Forelimb muscle (tissue), 1 donor: ENCODE measurements at regions not wholly inside any gene's neighbourhood (a gene's known extent, or its start where the extent isn't known, plus 50 kb on each side); places are given as distances from the start of the nearest gene placed in this dataset.
"Not testable (repeated sequence)": the region's sequence is repeated elsewhere in the genome, so short reads cannot be mapped to it uniquely, and the experiment has no call there.

Source experiments
- DNase-seq: peaks from one replicate; pipeline ENCODE4 v3.0.0-alpha.2; 2013; ENCODE audit warnings: low read depth

DNA sequence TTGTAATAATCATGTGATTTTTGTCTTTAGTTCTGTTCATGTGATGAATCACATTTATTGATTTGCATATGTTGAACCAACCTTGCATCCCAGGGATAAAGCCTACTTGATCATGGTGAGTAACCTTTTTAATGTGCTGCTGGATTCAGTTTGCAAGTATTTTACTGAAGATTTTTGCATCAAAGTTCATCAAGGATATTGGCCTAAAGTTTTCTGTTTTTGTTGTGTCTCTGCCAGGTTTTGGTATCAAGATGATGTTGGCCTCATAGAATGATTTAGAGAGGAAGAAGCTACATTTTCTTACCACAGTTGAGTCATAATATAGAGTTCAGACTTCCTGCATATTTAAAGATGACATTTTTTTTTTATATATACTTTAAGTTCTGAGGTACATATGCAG, 455.9 kb downstream of the PLPP3 start:
- no peak for DNase-seq

DNA sequence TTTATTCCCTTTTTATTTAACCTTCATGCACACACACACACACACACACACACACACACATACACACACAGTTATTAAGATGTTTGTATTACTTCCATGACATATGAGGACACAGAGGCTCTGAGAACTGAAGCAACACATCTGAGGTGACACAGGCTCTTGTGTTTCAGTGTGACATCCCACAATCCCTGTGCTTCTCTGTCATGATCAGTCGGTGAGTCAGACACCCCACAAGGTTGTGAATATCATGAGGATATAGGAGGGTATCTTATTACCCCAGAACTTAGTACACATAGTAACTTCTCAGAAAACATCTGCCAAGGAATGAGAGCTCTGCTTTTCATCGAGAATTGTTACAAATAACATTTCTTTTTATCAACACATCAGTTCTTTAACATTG, 459.3 kb downstream of the PLPP3 start:
- DNase-seq: no peak

DNA sequence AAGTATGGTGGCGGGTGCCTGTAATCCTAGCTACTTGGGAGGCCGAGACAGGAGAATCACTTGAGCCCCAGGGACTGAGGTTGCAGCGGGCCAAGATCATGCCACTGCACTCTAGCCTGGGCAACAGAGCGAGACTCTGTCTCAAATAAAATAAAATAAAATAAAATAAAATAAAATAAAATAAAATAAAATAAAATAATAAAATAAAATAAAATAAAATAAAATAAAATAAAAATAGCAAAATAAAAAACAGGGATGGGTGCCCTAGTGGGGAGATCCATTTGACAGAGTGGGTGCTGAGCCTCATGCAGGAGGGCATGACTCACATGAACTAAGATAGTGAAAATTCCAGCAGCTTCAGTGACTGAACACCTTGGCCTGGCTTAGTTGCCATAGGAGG, 460.7 kb downstream of the PLPP3 start:
- not testable (repeated sequence) for DNase-seq

DNA sequence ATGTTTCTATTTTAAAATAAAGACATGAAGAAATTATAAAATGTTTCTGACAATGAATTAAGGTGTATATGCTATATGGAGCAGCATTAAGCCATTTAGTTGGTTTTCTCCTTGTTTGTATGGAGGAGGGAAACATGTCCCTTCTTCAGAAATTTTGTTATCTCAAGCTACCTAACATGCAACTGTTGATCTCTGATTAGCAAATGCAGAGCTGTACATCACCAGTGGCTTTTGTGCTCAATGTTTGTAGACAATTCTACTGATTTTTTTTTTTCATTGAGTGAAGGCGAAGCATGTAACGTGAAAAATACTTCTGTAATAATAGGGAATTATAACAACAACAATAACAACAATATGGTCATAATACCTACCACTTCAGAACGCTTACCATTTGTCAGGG, 463.7 kb downstream of the PLPP3 start:
- DNase-seq: no peak

DNA sequence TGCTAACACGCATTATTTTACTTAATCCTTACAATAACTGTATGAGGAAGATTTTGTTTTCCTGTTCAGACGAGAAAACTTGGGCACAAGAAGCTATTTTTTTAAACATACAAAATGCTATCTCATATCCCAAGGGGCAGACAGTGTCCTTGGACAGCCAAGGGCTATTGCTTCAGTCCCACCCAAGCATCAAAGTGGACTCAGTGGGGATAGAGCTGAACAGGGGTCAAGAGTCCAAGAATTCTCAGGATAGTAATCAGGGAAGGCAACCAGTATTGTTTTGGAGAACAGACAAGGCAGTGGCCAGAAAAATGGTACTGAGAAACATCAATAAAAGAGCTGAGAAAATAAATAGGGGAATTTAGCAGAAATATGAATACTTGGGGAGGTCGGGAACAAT, 465.7 kb downstream of the PLPP3 start:
- DNase-seq: no peak

GRCh38 chr1:56107275-56107638, 472.1 kb downstream of the PLPP3 start:
- DNase-seq: no peak

DNA sequence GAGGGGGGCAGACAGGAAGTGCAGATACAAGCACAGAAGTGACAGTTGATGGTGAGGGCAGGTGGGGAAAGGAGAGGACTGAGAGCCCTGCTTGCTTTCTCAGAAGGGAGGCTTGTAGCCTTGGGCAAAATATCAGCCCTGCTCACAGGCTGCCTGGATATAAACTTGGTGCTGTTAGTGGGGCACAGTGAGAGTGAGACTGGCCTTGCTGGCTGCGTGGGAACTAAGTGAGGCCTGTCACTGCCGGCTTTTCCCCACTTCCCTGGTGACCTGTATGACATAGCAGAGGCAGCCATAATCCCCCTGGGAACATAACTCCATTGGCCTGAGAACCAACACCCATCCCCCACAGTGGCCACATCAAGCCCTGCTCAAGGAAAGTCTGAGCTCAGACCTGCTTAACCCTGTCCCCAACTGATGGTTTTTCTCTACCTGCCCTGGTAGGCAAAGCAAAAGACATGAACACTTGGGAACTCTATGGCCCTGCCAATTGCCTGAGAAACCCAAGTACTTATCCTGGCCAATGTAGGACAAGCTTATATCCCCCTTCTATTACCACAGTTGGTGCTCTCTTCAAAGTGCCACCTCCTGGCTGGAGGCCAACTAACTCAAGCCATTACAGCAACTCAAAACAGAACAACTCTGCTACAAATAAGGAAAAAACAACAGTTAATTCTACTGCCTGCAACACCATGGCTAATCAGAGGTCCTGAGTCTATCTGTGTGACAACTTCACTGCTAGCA, 472.7 kb downstream of the PLPP3 start:
- no peak for DNase-seq

DNA sequence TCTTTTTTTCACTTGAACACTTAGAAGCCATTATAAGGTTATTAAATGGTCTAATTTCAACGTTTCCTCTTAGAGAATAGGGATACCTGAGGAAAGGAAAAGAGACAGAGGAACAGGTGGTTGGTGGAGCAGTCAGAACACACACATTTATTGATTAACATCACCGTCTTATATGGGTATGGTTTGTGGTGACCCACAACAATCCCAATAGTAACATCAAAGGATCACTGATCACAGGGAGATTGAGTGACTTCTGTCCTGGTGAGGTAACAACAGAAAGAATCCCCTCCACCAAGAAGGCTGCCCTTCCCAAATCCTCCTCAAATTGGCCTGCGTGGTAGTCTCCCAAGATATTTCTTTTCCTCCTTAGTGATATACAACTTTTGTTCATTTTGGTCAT, 474.0 kb downstream of the PLPP3 start:
- DNase-seq: no peak

GRCh38 chr1:56099766-56100265, 479.5 kb downstream of the PLPP3 start:
- DNase-seq: no peak

- no peak for DNase-seq
These were observed 480.4 kb downstream of the PLPP3 start for GRCh38 chr1:56098946-56099345.

- no peak for DNase-seq
These were observed 481.6 kb downstream of the PLPP3 start for GRCh38 chr1:56097713-56098112.

GRCh38 chr1:56095696-56096665, 483.4 kb downstream of the PLPP3 start:
- no peak for DNase-seq

GRCh38 chr1:56094168-56094567, 485.2 kb downstream of the PLPP3 start:
- no peak for DNase-seq

DNA sequence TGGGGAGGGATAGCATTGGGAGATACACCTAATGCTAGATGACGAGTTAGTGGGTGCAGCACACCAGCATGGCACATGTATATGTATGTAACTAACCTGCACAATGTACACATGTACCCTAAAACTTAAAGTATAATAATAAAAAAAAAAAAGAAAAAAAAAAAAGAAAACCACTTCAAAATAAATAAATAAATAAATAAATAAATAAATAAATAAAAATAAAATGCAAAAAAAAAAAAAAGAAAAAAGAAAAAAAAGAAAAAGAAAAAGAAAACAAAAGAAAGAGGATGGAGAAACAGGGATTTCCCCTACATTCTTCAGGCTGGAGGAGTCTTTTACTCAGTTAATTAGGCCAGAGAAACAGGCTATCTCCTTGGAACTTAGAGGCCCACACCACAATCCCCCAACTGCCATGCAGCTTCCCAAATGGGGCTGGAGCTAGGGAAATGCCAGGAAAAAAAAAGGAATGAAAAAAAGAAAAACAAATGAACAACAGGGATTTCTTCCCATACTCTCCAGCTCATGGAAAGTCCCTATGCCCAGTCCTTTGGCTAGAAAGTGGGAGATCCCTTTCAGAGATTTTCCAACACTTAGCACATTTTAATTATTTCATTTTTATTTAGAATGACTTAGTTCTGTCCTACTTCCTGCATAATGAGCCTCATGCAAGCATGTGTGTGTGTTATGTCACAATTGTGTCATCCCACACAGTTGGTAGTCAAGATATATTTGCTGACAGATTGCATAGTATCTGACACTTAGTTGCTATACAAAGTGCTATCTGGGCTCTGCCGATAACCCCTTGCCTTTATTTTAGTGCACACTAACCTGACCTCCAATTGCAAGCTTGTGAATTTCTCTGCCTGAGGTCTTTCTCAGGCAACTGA, 486.4 kb downstream of the PLPP3 start:
- DNase-seq: no peak

- DNase-seq: not testable (repeated sequence)
These were observed 489.5 kb downstream of the PLPP3 start for GRCh38 chr1:56089826-56090225.

GRCh38 chr1:56084246-56084645, 495.1 kb downstream of the PLPP3 start:
- DNase-seq: no peak

GRCh38 chr1:56081736-56082135, 497.6 kb downstream of the PLPP3 start:
- no peak for DNase-seq

- no peak for DNase-seq
These were observed 498.2 kb downstream of the PLPP3 start for GRCh38 chr1:56081173-56081572.

GRCh38 chr1:56080123-56080522, 499.2 kb downstream of the PLPP3 start:
- DNase-seq: no peak

DNA sequence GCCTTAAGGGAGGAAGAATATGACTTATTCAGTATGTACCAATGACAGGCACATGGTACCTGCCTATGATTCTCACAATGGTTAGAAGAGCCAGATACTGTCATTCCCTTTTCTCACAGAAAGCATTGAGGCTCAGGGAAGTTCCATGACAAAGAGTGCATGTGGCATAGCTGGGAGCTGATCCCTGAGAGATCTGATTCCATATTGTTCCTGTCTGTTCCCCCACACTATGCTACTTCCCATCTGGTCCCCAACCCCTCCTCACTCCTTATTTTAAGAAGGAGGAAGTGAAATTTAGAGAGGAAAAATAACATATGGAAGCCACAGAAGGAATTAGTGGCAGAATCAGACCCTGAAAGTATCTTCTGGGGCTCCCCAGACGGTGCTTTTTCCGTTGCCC, 500.0 kb downstream of the PLPP3 start:
- DNase-seq: no peak

- DNase-seq: peak; percentile 64
These were observed 502.2 kb downstream of the PLPP3 start for GRCh38 chr1:56077206-56077605.
